ENCODE measurements at regions not wholly inside any gene's neighbourhood (a gene's known extent, or its start where the extent isn't known, plus 50 kb on each side); places are given as distances from the start of the nearest gene placed in this dataset.

- no peaks in the 10 kb centered on the region for H3K27me3 ChIP-seq (ENCODE audit: control insufficient read depth, insufficient read depth, low read length)
Measured at GRCh38 chr7:156305351-156305750, 335.2 kb upstream of the RNF32 start.

GRCh38 chr7:156282816-156283215 lies 357.8 kb upstream of the RNF32 start:
- Histone ChIP-seq H3K27ac (ENCODE audit: low read depth, low read length) (no peak overlapping the region), H3K27me3 (ENCODE audit: control insufficient read depth, insufficient read depth, low read length) (no peaks in the 10 kb centered on the region; the same call in 1 of the 2 replicates), H3K4me1 (ENCODE audit: control insufficient read depth, insufficient read depth, low read length) (no peaks in the 10 kb centered on the region), H3K4me3 (ENCODE audit: low read depth, low read length) (no peak overlapping the region), H3K36me3 (ENCODE audit: control insufficient read depth, insufficient read depth, low read length) (no peaks in the 10 kb centered on the region), H3K9ac (ENCODE audit: low read length) (no peak overlapping the region), H3K9me3 (ENCODE audit: control insufficient read depth, insufficient read depth, low read depth, low read length) (peaks cover 10% of the 10 kb centered on the region)

More at GRCh38 chr7:156305351-156305750, 335.2 kb upstream of the RNF32 start:
- Histone ChIP-seq H3K36me3 (ENCODE audit: control insufficient read depth, insufficient read depth, low read length) (no peaks in the 10 kb centered on the region), H3K9ac (ENCODE audit: low read length) (no peak overlapping the region), H3K9me3 (ENCODE audit: control insufficient read depth, insufficient read depth, low read depth, low read length) (no peaks in the 10 kb centered on the region), H3K4me1 (ENCODE audit: control insufficient read depth, insufficient read depth, low read length) (no peaks in the 10 kb centered on the region), H3K27ac (ENCODE audit: low read depth, low read length) (no peak overlapping the region), H3K4me3 (ENCODE audit: low read depth, low read length) (no peak overlapping the region)

- no peak overlapping the region for H3K4me3 ChIP-seq (ENCODE audit: low read depth, low read length)
- H3K27me3 ChIP-seq (ENCODE audit: control insufficient read depth, insufficient read depth, low read length) = no peaks in the 10 kb centered on the region; the same call in 1 of the 2 replicates
- peaks cover 3% of the 10 kb centered on the region; the same call in 1 of the 2 replicates for H3K4me1 ChIP-seq (ENCODE audit: control insufficient read depth, insufficient read depth, low read length)
- no peak overlapping the region for H3K27ac ChIP-seq (ENCODE audit: low read depth, low read length)
- no peaks in the 10 kb centered on the region for H3K36me3 ChIP-seq (ENCODE audit: control insufficient read depth, insufficient read depth, low read length)
- peaks cover 10% of the 10 kb centered on the region for H3K9me3 ChIP-seq (ENCODE audit: control insufficient read depth, insufficient read depth, low read depth, low read length)
- no peak overlapping the region for H3K9ac ChIP-seq (ENCODE audit: low read length)
Measured at GRCh38 chr7:156279635-156280034, 360.9 kb upstream of the RNF32 start.

GRCh38 chr7:156275292-156275691 lies 365.3 kb upstream of the RNF32 start:
- Histone ChIP-seq H3K27ac (ENCODE audit: low read depth, low read length) (no peak overlapping the region), H3K4me3 (ENCODE audit: low read depth, low read length) (no peak overlapping the region), H3K9me3 (ENCODE audit: control insufficient read depth, insufficient read depth, low read depth, low read length) (no peaks in the 10 kb centered on the region), H3K27me3 (ENCODE audit: control insufficient read depth, insufficient read depth, low read length) (no peaks in the 10 kb centered on the region; the same call in 1 of the 2 replicates), H3K4me1 (ENCODE audit: control insufficient read depth, insufficient read depth, low read length) (peaks cover 3% of the 10 kb centered on the region; the same call in 1 of the 2 replicates), H3K36me3 (ENCODE audit: control insufficient read depth, insufficient read depth, low read length) (no peaks in the 10 kb centered on the region), H3K9ac (ENCODE audit: low read length) (no peak overlapping the region)

- Histone ChIP-seq H3K9ac (ENCODE audit: low read length) (no peak overlapping the region), H3K36me3 (ENCODE audit: control insufficient read depth, insufficient read depth, low read length) (no peaks in the 10 kb centered on the region), H3K9me3 (ENCODE audit: control insufficient read depth, insufficient read depth, low read depth, low read length) (no peaks in the 10 kb centered on the region), H3K4me1 (ENCODE audit: control insufficient read depth, insufficient read depth, low read length) (peaks cover 3% of the 10 kb centered on the region; the same call in 1 of the 2 replicates), H3K4me3 (ENCODE audit: low read depth, low read length) (no peak overlapping the region), H3K27me3 (ENCODE audit: control insufficient read depth, insufficient read depth, low read length) (no peaks in the 10 kb centered on the region; the same call in 1 of the 2 replicates), H3K27ac (ENCODE audit: low read depth, low read length) (no peak overlapping the region)
Measured at GRCh38 chr7:156274557-156274956, 366.0 kb upstream of the RNF32 start.

- Histone ChIP-seq H3K36me3 (ENCODE audit: control insufficient read depth, insufficient read depth, low read length) (no peaks in the 10 kb centered on the region), H3K4me3 (ENCODE audit: low read depth, low read length) (no peak overlapping the region), H3K27ac (ENCODE audit: low read depth, low read length) (no peak overlapping the region), H3K4me1 (ENCODE audit: control insufficient read depth, insufficient read depth, low read length) (no peaks in the 10 kb centered on the region), H3K9ac (ENCODE audit: low read length) (no peak overlapping the region), H3K27me3 (ENCODE audit: control insufficient read depth, insufficient read depth, low read length) (no peaks in the 10 kb centered on the region), H3K9me3 (ENCODE audit: control insufficient read depth, insufficient read depth, low read depth, low read length) (0 out of 2 replicates have a peak, but pooled peaks cover 2% of the 10 kb centered on the region)
Measured at GRCh38 chr7:156261581-156261980, 379.0 kb upstream of the RNF32 start.

- H3K4me3 ChIP-seq (ENCODE audit: low read depth, low read length) = no peak overlapping the region
- H3K36me3 ChIP-seq (ENCODE audit: control insufficient read depth, insufficient read depth, low read length) = no peaks in the 10 kb centered on the region
- no peaks in the 10 kb centered on the region for H3K4me1 ChIP-seq (ENCODE audit: control insufficient read depth, insufficient read depth, low read length)
- H3K9ac ChIP-seq (ENCODE audit: low read length) = no peak overlapping the region
- 0 out of 2 replicates have a peak, but pooled peaks cover 2% of the 10 kb centered on the region for H3K9me3 ChIP-seq (ENCODE audit: control insufficient read depth, insufficient read depth, low read depth, low read length)
- H3K27ac ChIP-seq (ENCODE audit: low read depth, low read length) = no peak overlapping the region
- no peaks in the 10 kb centered on the region for H3K27me3 ChIP-seq (ENCODE audit: control insufficient read depth, insufficient read depth, low read length)
Measured at GRCh38 chr7:156257904-156258303, 382.7 kb upstream of the RNF32 start.

GRCh38 chr7:156255635-156256034 lies 384.9 kb upstream of the RNF32 start:
- Histone ChIP-seq H3K4me3 (ENCODE audit: low read depth, low read length) (no peak overlapping the region), H3K36me3 (ENCODE audit: control insufficient read depth, insufficient read depth, low read length) (no peaks in the 10 kb centered on the region), H3K27me3 (ENCODE audit: control insufficient read depth, insufficient read depth, low read length) (no peaks in the 10 kb centered on the region), H3K4me1 (ENCODE audit: control insufficient read depth, insufficient read depth, low read length) (no peaks in the 10 kb centered on the region), H3K27ac (ENCODE audit: low read depth, low read length) (no peak overlapping the region), H3K9ac (ENCODE audit: low read length) (no peak overlapping the region), H3K9me3 (ENCODE audit: control insufficient read depth, insufficient read depth, low read depth, low read length) (0 out of 2 replicates have a peak, but pooled peaks cover 2% of the 10 kb centered on the region)

GRCh38 chr7:156251861-156252260 lies 388.7 kb upstream of the RNF32 start:
- Histone ChIP-seq H3K9me3 (ENCODE audit: control insufficient read depth, insufficient read depth, low read depth, low read length) (no peaks in the 10 kb centered on the region), H3K9ac (ENCODE audit: low read length) (no peak overlapping the region), H3K27ac (ENCODE audit: low read depth, low read length) (no peak overlapping the region), H3K4me1 (ENCODE audit: control insufficient read depth, insufficient read depth, low read length) (no peaks in the 10 kb centered on the region), H3K4me3 (ENCODE audit: low read depth, low read length) (no peak overlapping the region), H3K27me3 (ENCODE audit: control insufficient read depth, insufficient read depth, low read length) (no peaks in the 10 kb centered on the region), H3K36me3 (ENCODE audit: control insufficient read depth, insufficient read depth, low read length) (no peaks in the 10 kb centered on the region)

- Histone ChIP-seq H3K27ac (ENCODE audit: low read depth, low read length) (no peak overlapping the region), H3K27me3 (ENCODE audit: control insufficient read depth, insufficient read depth, low read length) (no peaks in the 10 kb centered on the region), H3K4me1 (ENCODE audit: control insufficient read depth, insufficient read depth, low read length) (no peaks in the 10 kb centered on the region), H3K9me3 (ENCODE audit: control insufficient read depth, insufficient read depth, low read depth, low read length) (no peaks in the 10 kb centered on the region), H3K9ac (ENCODE audit: low read length) (no peak overlapping the region), H3K4me3 (ENCODE audit: low read depth, low read length) (no peak overlapping the region), H3K36me3 (ENCODE audit: control insufficient read depth, insufficient read depth, low read length) (no peaks in the 10 kb centered on the region)
Measured at GRCh38 chr7:156240532-156240931, 400.0 kb upstream of the RNF32 start.

GRCh38 chr7:156238366-156239133 lies 402.0 kb upstream of the RNF32 start:
- Histone ChIP-seq H3K9ac (ENCODE audit: low read length) (no peak overlapping the region), H3K4me1 (ENCODE audit: control insufficient read depth, insufficient read depth, low read length) (no peaks in the 10 kb centered on the region), H3K27me3 (ENCODE audit: control insufficient read depth, insufficient read depth, low read length) (no peaks in the 10 kb centered on the region), H3K27ac (ENCODE audit: low read depth, low read length) (no peak overlapping the region), H3K9me3 (ENCODE audit: control insufficient read depth, insufficient read depth, low read depth, low read length) (no peaks in the 10 kb centered on the region), H3K4me3 (ENCODE audit: low read depth, low read length) (no peak overlapping the region), H3K36me3 (ENCODE audit: control insufficient read depth, insufficient read depth, low read length) (no peaks in the 10 kb centered on the region)

Data from HUES6 (cell line).